Mucosa of gallbladder (tissue), 1 donor: ENCODE measurements at regions not wholly inside any gene's neighbourhood (a gene's known extent, or its start where the extent isn't known, plus 50 kb on each side); places are given as distances from the start of the nearest gene placed in this dataset.

Experiments
- DNase-seq: peaks from one replicate; pipeline ENCODE4 v3.0.0-alpha.2; 2020; ENCODE audit warnings: low spot score
- donor health status: DM: no; HTN: no; CAD: no.

GRCh38 chr2:176612036-176612435, 342.8 kb downstream of the MTX2 start:
- DNase-seq: no peak

GRCh38 chr2:176612736-176613135, 343.5 kb downstream of the MTX2 start:
- DNase-seq: no peak

GRCh38 chr2:176613323-176613987, 344.2 kb downstream of the MTX2 start:
- no peak for DNase-seq

GRCh38 chr2:176614049-176614448, 344.8 kb downstream of the MTX2 start:
- DNase-seq: no peak

GRCh38 chr2:176614930-176615329, 345.7 kb downstream of the MTX2 start:
- DNase-seq: no peak

GRCh38 chr2:176619504-176619903, 350.3 kb downstream of the MTX2 start:
- no peak for DNase-seq

- no peak for DNase-seq
Measured at GRCh38 chr2:176621350-176621749, 352.1 kb downstream of the MTX2 start.

- no peak for DNase-seq
Measured at GRCh38 chr2:176622792-176623191, 353.6 kb downstream of the MTX2 start.

- no peak for DNase-seq
Measured at GRCh38 chr2:176626796-176627195, 357.6 kb downstream of the MTX2 start.

- no peak for DNase-seq
Measured at GRCh38 chr2:176628438-176628837, 359.2 kb downstream of the MTX2 start.

GRCh38 chr2:176633754-176634153, 364.5 kb downstream of the MTX2 start:
- DNase-seq: no peak

- DNase-seq: no peak
Measured at GRCh38 chr2:176636401-176636800, 367.2 kb downstream of the MTX2 start.

- DNase-seq: no peak
Measured at GRCh38 chr2:176637142-176637485, 367.9 kb downstream of the MTX2 start.

- DNase-seq: peak; percentile 10
Measured at GRCh38 chr2:176637486-176638166, 368.4 kb downstream of the MTX2 start.

GRCh38 chr2:176638167-176639015, 369.1 kb downstream of the MTX2 start:
- peak; percentile 49 for DNase-seq

- DNase-seq: no peak
Measured at GRCh38 chr2:176639016-176639343, 369.7 kb downstream of the MTX2 start.

GRCh38 chr2:176639671-176640070, 370.4 kb downstream of the MTX2 start:
- no peak for DNase-seq

GRCh38 chr2:176641436-176641835, 372.2 kb downstream of the MTX2 start:
- DNase-seq: no peak

- no peak for DNase-seq
Measured at GRCh38 chr2:176642074-176642473, 372.8 kb downstream of the MTX2 start.

- DNase-seq: no peak
Measured at GRCh38 chr2:176643646-176644045, 374.4 kb downstream of the MTX2 start.

- DNase-seq: no peak
Measured at GRCh38 chr2:176645494-176645893, 376.3 kb downstream of the MTX2 start.

GRCh38 chr2:176646033-176646615, 376.9 kb downstream of the MTX2 start:
- no peak for DNase-seq
